Lower leg skin (tissue), 3 donors: ENCODE measurements at regions not wholly inside any gene's neighbourhood (a gene's known extent, or its start where the extent isn't known, plus 50 kb on each side); places are given as distances from the start of the nearest gene placed in this dataset.

ENCODE experiments used
- CTCF ChIP-seq, 3 donors: fragments of 450-650 bp; IDR thresholded peaks; one replicate each; pipeline ENCODE4 v1.5.1; 2016; ENCODE audit warnings: antibody characterized with exemption in 3 of 3, mild to moderate bottlenecking in 3 of 3, moderate library complexity in 2 of 3
- POLR2A ChIP-seq, 2 donors: fragments of 450-650 bp; IDR thresholded peaks; one replicate each; pipeline ENCODE4 v1.6.1; 2016 to 2017; ENCODE audit warnings: antibody characterized with exemption in 2 of 2, mild to moderate bottlenecking in 1 of 2, moderate library complexity in 1 of 2

- TF ChIP-seq CTCF (IDR thresholded peaks at IDR 0.05) (no peak), POLR2A (IDR thresholded peaks at IDR 0.05) (no peak)
Observed at GRCh38 chr2:240284503-240285259, 144.2 kb upstream of the OTOS start.
